HCT116 (cell line): ENCODE measurements at regions not wholly inside any gene's neighbourhood (a gene's known extent, or its start where the extent isn't known, plus 50 kb on each side); places are given as distances from the start of the nearest gene placed in this dataset.

Experiments used
- ATAC-seq: fragments of 200-7000 bp; cut with Tn5 transposase; 2 replicates; pipeline ENCODE4 v1.9.1; 2020; ENCODE audit warnings: mild to moderate bottlenecking, moderate library complexity
- BruUV-seq: library from RNA; stranded (reverse); fragments of 400-500 nt; replicated peaks from 2 replicates; lab custom pipeline; 2021; lab: Mats Ljungman, UMichigan
- CTCF ChIA-PET: fragments of 300-600 bp; sonication (Branson Sonifier 250); formaldehyde crosslinking; loops from one replicate; lab custom pipeline; 2021; ENCODE audit warnings: antibody characterized with exemption; lab: Charles Lee
- POLR2A ChIA-PET: fragments of 300-600, 350-600 bp; sonication (Branson Sonifier 250); formaldehyde crosslinking; loops from one replicate; lab custom pipeline; 2021; ENCODE audit warnings: antibody characterized with exemption; lab: Charles Lee
- RAD21 ChIA-PET, 2 experiments: fragments of 300-600 bp; sonication (Branson Sonifier 250); formaldehyde crosslinking; loops; one replicate each; lab custom pipeline; 2023; ENCODE audit warnings: low total read pairs in 2 of 2; ENCODE audit not compliant: uncharacterized antibody in 2 of 2, unreplicated experiment in 2 of 2, low non-redundant PET in 1 of 2; lab: Charles Lee
- DNase-seq: peaks from one replicate; pipeline ENCODE4 v3.0.0-alpha.2; 2010; ENCODE audit warnings: low read depth, low spot score
- H2AFZ ChIP-seq: fragments of 200-600 bp; shearing (Covaris generic), sonication (generic); 2 replicates; pipeline ENCODE4 v1.6.1; 2017; ENCODE audit warnings: low read depth, mixed run types, mixed read lengths, antibody characterized with exemption, low read length; ENCODE audit not compliant: poor library complexity, severe bottlenecking
- H3K27ac ChIP-seq: 2 replicates; pipeline ENCODE4 v1.5.1; 2012; ENCODE audit warnings: low read depth, low read length
- H3K27me3 ChIP-seq: fragments of 200-600 bp; sonication (generic); 2 replicates; pipeline ENCODE4 v1.6.1; 2016; ENCODE audit warnings: mixed run types, low read length, mixed read lengths; ENCODE audit not compliant: insufficient read depth
- H3K36me3 ChIP-seq, 2 experiments: fragments of 200-500 bp in 1 of 2; fragments of 200-600 bp in 1 of 2; sonication (Bioruptor generic) in 1 of 2; sonication (generic) in 1 of 2; 2 replicates each; pipeline versions ENCODE4 v1.5.1 to v1.6.1; 2014 to 2016; ENCODE audit warnings: low read length in 2 of 2, inconsistent platforms in 1 of 2, mixed read lengths in 1 of 2, mixed run types in 1 of 2; ENCODE audit not compliant: insufficient read depth in 2 of 2, control insufficient read depth in 1 of 2
- H3K4me1 ChIP-seq, 2 experiments: fragments of 200-600 bp in 1 of 2; sonication (generic) in 1 of 2; 2 replicates each; pipeline versions ENCODE4 v1.5.1 to v1.6.1; 2012 to 2017; ENCODE audit warnings: low read length in 2 of 2, inconsistent platforms in 1 of 2, mild to moderate bottlenecking in 1 of 2, mixed read lengths in 1 of 2, mixed run types in 1 of 2, moderate library complexity in 1 of 2; ENCODE audit not compliant: insufficient read depth in 2 of 2, control insufficient read depth in 1 of 2
- H3K4me2 ChIP-seq: fragments of 200-600 bp; sonication (generic); 2 replicates; pipeline ENCODE4 v1.6.1; 2017; ENCODE audit warnings: mixed run types, low read length, mixed read lengths
- H3K4me3 ChIP-seq, 2 experiments: fragments of 200-600 bp in 1 of 2; sonication (generic) in 1 of 2; replicated peaks in 1 of 2; 2 replicates each; pipeline ENCODE4 v1.5.1; 2011 to 2016; ENCODE audit warnings: low read length in 2 of 2, control low read depth in 1 of 2, low read depth in 1 of 2, mild to moderate bottlenecking in 1 of 2, mixed read lengths in 1 of 2, mixed run types in 1 of 2
- H3K79me2 ChIP-seq: fragments of 200-600 bp; sonication (generic); 2 replicates; pipeline ENCODE4 v1.6.1; 2017; ENCODE audit warnings: mild to moderate bottlenecking, mixed run types, low read length, moderate library complexity, mixed read lengths; ENCODE audit not compliant: insufficient read depth
- H3K9ac ChIP-seq: fragments of 200-600 bp; sonication (generic); 2 replicates; pipeline ENCODE4 v1.6.1; 2016; ENCODE audit warnings: low read length, mixed read lengths
- H3K9me2 ChIP-seq: fragments of 200-600 bp; sonication (generic), shearing (Covaris generic); 2 replicates; pipeline ENCODE4 v1.6.1; 2017; ENCODE audit warnings: mixed run types, mild to moderate bottlenecking, moderate library complexity; ENCODE audit not compliant: insufficient read depth
- H3K9me3 ChIP-seq, 2 experiments: fragments of 200-500 bp in 1 of 2; fragments of 200-600 bp in 1 of 2; sonication (Bioruptor generic) in 1 of 2; sonication (generic) in 1 of 2; 2 replicates each; pipeline ENCODE4 v1.6.1; 2014 to 2017; ENCODE audit warnings: low read length in 2 of 2, mixed read lengths in 2 of 2, inconsistent platforms in 1 of 2, low read depth in 1 of 2, mild to moderate bottlenecking in 1 of 2, mixed run types in 1 of 2, moderate library complexity in 1 of 2; ENCODE audit not compliant: control insufficient read depth in 1 of 2, insufficient read depth in 1 of 2
- H4K20me1 ChIP-seq: fragments of 200-600 bp; sonication (generic), shearing (Covaris generic); 2 replicates; pipeline ENCODE4 v1.6.1; 2017; ENCODE audit warnings: mixed run types, mild to moderate bottlenecking, moderate library complexity; ENCODE audit not compliant: insufficient read depth
- ATF3 ChIP-seq: IDR thresholded peaks from 2 replicates; pipeline ENCODE4 v1.6.1; 2012
- CBX3 ChIP-seq: IDR thresholded peaks from 2 replicates; pipeline ENCODE4 v1.6.1; 2012; ENCODE audit warnings: low read depth
- CEBPB ChIP-seq: IDR thresholded peaks from 2 replicates; pipeline ENCODE4 v1.6.1; 2012; ENCODE audit warnings: low read depth
- CTCF ChIP-seq, 3 experiments: fragments of 200-600 bp in 1 of 3; sonication (generic) in 1 of 3; IDR thresholded peaks in 2 of 3; conservative IDR thresholded peaks in 1 of 3; 2 replicates each; pipeline ENCODE4 v1.5.1; 2012 to 2017; ENCODE audit warnings: low read depth in 2 of 3, low read length in 2 of 3, antibody characterized with exemption in 1 of 3, borderline replicate concordance in 1 of 3, control low read depth in 1 of 3, mild to moderate bottlenecking in 1 of 3, mixed read lengths in 1 of 3, mixed run types in 1 of 3, moderate library complexity in 1 of 3; ENCODE audit not compliant: insufficient read depth in 1 of 3
- EZH2phosphoT487 ChIP-seq: fragments of 200-600 bp; IDR thresholded peaks from 2 replicates; pipeline ENCODE4 v1.6.1; 2018; ENCODE audit warnings: antibody characterized with exemption, borderline replicate concordance
- MAX ChIP-seq: IDR thresholded peaks from 2 replicates; pipeline ENCODE4 v1.6.1; 2012
- POLR2AphosphoS5 ChIP-seq: IDR thresholded peaks from 2 replicates; pipeline ENCODE4 v1.6.1; 2011; ENCODE audit warnings: mild to moderate bottlenecking, low read depth, low read length, moderate library complexity
- SIN3A ChIP-seq: IDR thresholded peaks from 2 replicates; pipeline ENCODE4 v1.6.1; 2012; ENCODE audit warnings: low read depth
- SP1 ChIP-seq: IDR thresholded peaks from 2 replicates; pipeline ENCODE4 v1.6.1; 2012; ENCODE audit warnings: low read depth
- TCF7L2 ChIP-seq: IDR thresholded peaks from 2 replicates; pipeline ENCODE4 v1.7.0; 2011; ENCODE audit warnings: borderline replicate concordance, inconsistent platforms; ENCODE audit not compliant: insufficient read depth, insufficient read length; ENCODE audit errors: extremely low read depth
- YY1 ChIP-seq: IDR thresholded peaks from 2 replicates; pipeline ENCODE4 v1.6.1; 2011; ENCODE audit warnings: low read length, low read depth, moderate library complexity, mild to moderate bottlenecking; ENCODE audit not compliant: insufficient replicate concordance; ENCODE audit errors: extremely low read depth
- intact Hi-C: fragments of 100-400 bp; cut with micrococcal nuclease; formaldehyde crosslinking; loops from 2 replicates; pipeline ENCODE4 v1.10.0; 2022

GRCh38 chr2:59684116-59684770 is 869.2 kb downstream of the BCL11A start:
- intact Hi-C loops = no loop called here
- no peak for ATAC-seq

More at GRCh38 chr2:59684116-59684770, 869.2 kb downstream of the BCL11A start:
- BruUV-seq = no TSS peak
- no peaks in the 10 kb centered on the region for H3K4me1 ChIP-seq
- no peak for DNase-seq
- TF ChIP-seq CEBPB = no peak
- no peak for TF ChIP-seq CTCF (IDR thresholded peaks at IDR 0.05 in 2 of 3, conservative IDR thresholded peaks at IDR 0.05 in 1 of 3; ENCODE audit: borderline replicate concordance in 1 of 3, insufficient read depth in 1 of 3, low read depth in 2 of 3, low read length in 2 of 3)
- TF ChIP-seq CBX3 = no peak
- no peak for TF ChIP-seq EZH2phosphoT487
- no peak for TF ChIP-seq MAX
- TF ChIP-seq TCF7L2 = no peak
- TF ChIP-seq ATF3 = no peak
- TF ChIP-seq SP1 = no peak
- no peak for TF ChIP-seq POLR2AphosphoS5
- TF ChIP-seq YY1 = no peak
- no peak for TF ChIP-seq SIN3A
- H3K4me3 ChIP-seq = no peak overlapping the region
- no peaks in the 10 kb centered on the region; the same call in 1 of the 2 replicates for H3K27me3 ChIP-seq
- H3K36me3 ChIP-seq = no peaks in the 10 kb centered on the region
- H3K9me3 ChIP-seq = 0 out of 4 replicates have a peak, but pooled peaks cover 0 to 5% of the 10 kb centered on the region in 2 experiments
- ChIA-PET POLR2A (no interaction called here), RAD21 (no interaction called here), CTCF (no interaction called here)
- H2AFZ ChIP-seq = no peak overlapping the region
- H3K4me2 ChIP-seq = no peak overlapping the region
- H3K9ac ChIP-seq = no peak overlapping the region
- no peaks in the 10 kb centered on the region for H4K20me1 ChIP-seq
- no peaks in the 10 kb centered on the region for H3K9me2 ChIP-seq
- no peak overlapping the region for H3K27ac ChIP-seq
- no peaks in the 10 kb centered on the region for H3K79me2 ChIP-seq
